ENCODE measurements at regions not wholly inside any gene's neighbourhood (a gene's known extent, or its start where the extent isn't known, plus 50 kb on each side); places are given as distances from the start of the nearest gene placed in this dataset.

- Histone ChIP-seq H3K36me3 (no peaks in the 10 kb centered on the region), H3K27ac (no peak overlapping the region), H3K4me1 (no peaks in the 10 kb centered on the region), H3K9me3 (peaks cover 0 to 26% (median 9%) of the 10 kb centered on the region in 11 donors), H3K4me3 (no peak overlapping the region), H3K27me3 (no peaks in the 10 kb centered on the region)
- DNase-seq, result no peak
- WGBS, 2 donors, result 30 to 46% methylated on average over 1 of the region's 1 CpG
- intact Hi-C loops (cut with DNase I), result no loop called here
- TF ChIP-seq CTCF (IDR thresholded peaks at IDR 0.05), result no peak
- ATAC-seq, result no peak
Observed at GRCh38 chr14:38496092-38496491, 240.2 kb upstream of the CLEC14A start.

GRCh38 chr14:38490273-38490672 lies 234.4 kb upstream of the CLEC14A start:
- no peak overlapping the region for H3K4me3 ChIP-seq
- H3K36me3 ChIP-seq, result no peaks in the 10 kb centered on the region
- peaks cover 0 to 43% (median 9%) of the 10 kb centered on the region in 11 donors for H3K9me3 ChIP-seq
- no peak for TF ChIP-seq CTCF (IDR thresholded peaks at IDR 0.05)
- DNase-seq (no peak), ATAC-seq (no peak)
- intact Hi-C loops (cut with DNase I), result no loop called here
- H3K4me1 ChIP-seq, result no peaks in the 10 kb centered on the region
- no peaks in the 10 kb centered on the region for H3K27me3 ChIP-seq
- H3K27ac ChIP-seq, result no peak overlapping the region

- WGBS, 2 donors, result 79% methylated on average over 2 of the region's 2 CpGs
- TF ChIP-seq CTCF (IDR thresholded peaks at IDR 0.05), result no peak
- Histone ChIP-seq H3K27ac (no peak overlapping the region), H3K4me3 (no peak overlapping the region), H3K27me3 (no peaks in the 10 kb centered on the region), H3K36me3 (no peaks in the 10 kb centered on the region), H3K9me3 (peaks cover 0 to 17% (median 0%) of the 10 kb centered on the region in 11 donors), H3K4me1 (no peaks in the 10 kb centered on the region)
- ATAC-seq, result no peak
- no peak for DNase-seq
- intact Hi-C loops (cut with DNase I), result no loop called here
Observed at GRCh38 chr14:38485026-38485425, 229.1 kb upstream of the CLEC14A start.

GRCh38 chr14:38481952-38482678 lies 226.2 kb upstream of the CLEC14A start:
- ATAC-seq (no peak), DNase-seq (no peak)
- Histone ChIP-seq H3K4me1 (no peaks in the 10 kb centered on the region), H3K9me3 (peaks cover 0 to 33% (median 3%) of the 10 kb centered on the region in 11 donors), H3K36me3 (no peaks in the 10 kb centered on the region), H3K27ac (no peak overlapping the region), H3K4me3 (no peak overlapping the region), H3K27me3 (no peaks in the 10 kb centered on the region)
- intact Hi-C loops (cut with DNase I), result no loop called here
- no peak for TF ChIP-seq CTCF (IDR thresholded peaks at IDR 0.05)
- 66 to 74% methylated on average over 2 of the region's 2 CpGs for WGBS, 2 donors

Measured in heart right ventricle (tissue), 16 donors.